CD4-positive, CD25-positive, alpha-beta regulatory T cell (primary cell): ENCODE measurements at regions not wholly inside any gene's neighbourhood (a gene's known extent, or its start where the extent isn't known, plus 50 kb on each side); places are given as distances from the start of the nearest gene placed in this dataset.
"Not testable (repeated sequence)": the region's sequence is repeated elsewhere in the genome, so short reads cannot be mapped to it uniquely, and the experiment has no call there.

Source experiments
- ATAC-seq, 2 donors: fragments of 150-1000 bp; cut with Tn5 transposase; one replicate each; pipeline ENCODE4 v1.10.0; 2021; ENCODE audit warnings: low read depth in 2 of 2, moderate number of reproducible peaks in 2 of 2, moderate library complexity in 1 of 2
- DNase-seq, 3 donors: peaks; one replicate each; pipeline versions ENCODE4 v3.0.0 to v3.0.0-alpha.2; 2012 to 2022; ENCODE audit warnings: mixed read lengths in 1 of 3
- H3K27ac ChIP-seq: one replicate; pipeline ENCODE4 v1.7.0; 2013; ENCODE audit warnings: mild to moderate bottlenecking, low read length; ENCODE audit not compliant: insufficient read depth, poor library complexity, severe bottlenecking
- H3K27me3 ChIP-seq: one replicate; pipeline ENCODE4 v1.7.0; 2013; ENCODE audit warnings: low read length; ENCODE audit not compliant: control insufficient read depth, insufficient read depth
- H3K36me3 ChIP-seq: one replicate; pipeline ENCODE4 v1.7.0; 2013; ENCODE audit warnings: mild to moderate bottlenecking, low read length, moderate library complexity; ENCODE audit not compliant: control insufficient read depth, insufficient read depth
- H3K4me1 ChIP-seq: 2 replicates; pipeline ENCODE4 v1.7.0; 2013; ENCODE audit warnings: mild to moderate bottlenecking, low read length; ENCODE audit not compliant: insufficient read depth, control insufficient read depth, poor library complexity, severe bottlenecking
- H3K4me3 ChIP-seq: one replicate; pipeline ENCODE4 v1.7.0; 2013; ENCODE audit warnings: low read depth, mild to moderate bottlenecking, low read length, moderate library complexity
- H3K9me3 ChIP-seq, 2 experiments: 1 replicate in 1 of 2; 2 replicates in 1 of 2; pipeline ENCODE4 v1.7.0; 2013; ENCODE audit warnings: low read length in 2 of 2, mild to moderate bottlenecking in 1 of 2, moderate library complexity in 1 of 2; ENCODE audit not compliant: control insufficient read depth in 2 of 2
- H3K27ac Mint-ChIP-seq, 3 donors: one replicate each; pipeline ENCODE4 v1.8.0; 2020 to 2022; ENCODE audit warnings: mild to moderate bottlenecking in 3 of 3, mixed read lengths in 3 of 3, moderate library complexity in 2 of 3
- H3K27me3 Mint-ChIP-seq: one replicate; pipeline ENCODE4 v1.8.0; 2022; ENCODE audit warnings: mild to moderate bottlenecking, mixed read lengths
- H3K36me3 Mint-ChIP-seq: one replicate; pipeline ENCODE4 v1.8.0; 2020; ENCODE audit warnings: mixed read lengths
- H3K4me1 Mint-ChIP-seq, 4 donors: one replicate each; pipeline ENCODE4 v1.8.0; 2020 to 2022; ENCODE audit warnings: mixed read lengths in 4 of 4, mild to moderate bottlenecking in 1 of 4
- H3K4me3 Mint-ChIP-seq, 4 donors: one replicate each; pipeline ENCODE4 v1.8.0; 2020 to 2022; ENCODE audit warnings: mild to moderate bottlenecking in 4 of 4, mixed read lengths in 4 of 4, moderate library complexity in 3 of 4
- H3K9me3 Mint-ChIP-seq, 7 donors: one replicate each; pipeline ENCODE4 v1.8.0; 2020 to 2022; ENCODE audit warnings: mixed read lengths in 7 of 7, mild to moderate bottlenecking in 3 of 7, moderate library complexity in 2 of 7

DNA sequence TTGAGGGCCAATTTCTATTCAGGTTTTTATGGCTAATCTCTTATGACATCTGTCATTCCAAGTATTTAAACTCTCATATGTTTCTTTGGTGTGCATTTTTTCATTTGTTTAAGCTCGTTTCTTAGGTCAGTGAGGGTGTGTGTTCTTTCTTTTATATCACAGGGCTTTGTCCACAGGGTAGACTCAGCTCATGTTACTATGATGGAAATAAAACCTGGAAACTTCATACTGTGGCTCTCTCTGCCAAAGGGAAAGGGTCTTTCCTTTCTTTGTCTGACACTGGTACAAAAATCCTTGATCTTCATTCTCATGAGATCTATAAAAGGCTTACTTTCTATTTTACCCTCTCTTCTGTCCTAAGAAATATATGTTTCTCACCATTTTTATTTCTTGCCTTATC is 129.6 kb upstream of the SP8 start:
- Histone ChIP-seq H3K27ac (no peak overlapping the region), H3K36me3 (no peaks in the 10 kb centered on the region), H3K4me1 (no peaks in the 10 kb centered on the region), H3K9me3 (no peaks in the 10 kb centered on the region), H3K27me3 (no peaks in the 10 kb centered on the region), H3K4me3 (no peak overlapping the region)
- H3K27ac Mint-ChIP-seq = no peak overlapping the region
- no peak overlapping the region for H3K4me3 Mint-ChIP-seq
- H3K27me3 Mint-ChIP-seq = peaks cover 4% of the 10 kb centered on the region
- no peaks in the 10 kb centered on the region for H3K36me3 Mint-ChIP-seq
- no peaks in the 10 kb centered on the region for H3K4me1 Mint-ChIP-seq
- no peak for DNase-seq
- ATAC-seq = no peak
- peaks cover 0 to 2% (median 0%) of the 10 kb centered on the region in 7 donors for H3K9me3 Mint-ChIP-seq

GRCh38 chr7:20917603-20918002 is 130.9 kb upstream of the SP8 start:
- H3K4me3 Mint-ChIP-seq = no peak overlapping the region
- H3K36me3 Mint-ChIP-seq = no peaks in the 10 kb centered on the region
- Histone ChIP-seq H3K9me3 (no peaks in the 10 kb centered on the region), H3K27me3 (no peaks in the 10 kb centered on the region), H3K4me3 (no peak overlapping the region), H3K36me3 (no peaks in the 10 kb centered on the region), H3K27ac (no peak overlapping the region), H3K4me1 (no peaks in the 10 kb centered on the region)
- peaks cover 3% of the 10 kb centered on the region for H3K27me3 Mint-ChIP-seq
- no peak for DNase-seq
- no peak overlapping the region for H3K27ac Mint-ChIP-seq
- no peak for ATAC-seq
- peaks cover 0 to 3% (median 0%) of the 10 kb centered on the region in 7 donors for H3K9me3 Mint-ChIP-seq
- no peaks in the 10 kb centered on the region for H3K4me1 Mint-ChIP-seq

- Mint-ChIP-seq H3K27me3 (no peaks in the 10 kb centered on the region), H3K9me3 (peaks cover 0 to 3% (median 0%) of the 10 kb centered on the region in 7 donors), H3K36me3 (no peaks in the 10 kb centered on the region), H3K4me1 (no peaks in the 10 kb centered on the region), H3K27ac (no peak overlapping the region), H3K4me3 (no peak overlapping the region)
- Histone ChIP-seq H3K9me3 (no peaks in the 10 kb centered on the region), H3K4me3 (no peak overlapping the region), H3K36me3 (no peaks in the 10 kb centered on the region), H3K27ac (no peak overlapping the region), H3K27me3 (no peaks in the 10 kb centered on the region), H3K4me1 (no peaks in the 10 kb centered on the region)
- no peak for ATAC-seq
- DNase-seq = no peak
Measured at GRCh38 chr7:20918156-20918555, 131.5 kb upstream of the SP8 start.

GRCh38 chr7:20927178-20927577 is 140.5 kb upstream of the SP8 start:
- H3K4me1 Mint-ChIP-seq, H3K4me3 ChIP-seq, ATAC-seq, H3K36me3 Mint-ChIP-seq, H3K27ac Mint-ChIP-seq, H3K4me1 ChIP-seq, DNase-seq, H3K4me3 Mint-ChIP-seq, H3K9me3 ChIP-seq, H3K27ac ChIP-seq, H3K36me3 ChIP-seq, H3K27me3 Mint-ChIP-seq, H3K27me3 ChIP-seq: not testable (repeated sequence)
- H3K9me3 Mint-ChIP-seq = peaks cover 0 to 10% (median 4%) of the 10 kb centered on the region in 7 donors

GRCh38 chr7:20927976-20928375 is 141.3 kb upstream of the SP8 start:
- H3K9me3 Mint-ChIP-seq = peaks cover 0 to 10% (median 4%) of the 10 kb centered on the region in 7 donors
- H3K27ac Mint-ChIP-seq = no peak overlapping the region
- no peak overlapping the region for H3K4me3 Mint-ChIP-seq
- ATAC-seq = no peak
- no peaks in the 10 kb centered on the region for H3K27me3 Mint-ChIP-seq
- H3K9me3 ChIP-seq = peaks cover 0 to 2% of the 10 kb centered on the region in 2 experiments
- H3K36me3 ChIP-seq = no peaks in the 10 kb centered on the region
- H3K27ac ChIP-seq = no peak overlapping the region
- H3K4me1 ChIP-seq = no peaks in the 10 kb centered on the region
- H3K36me3 Mint-ChIP-seq = no peaks in the 10 kb centered on the region
- no peak overlapping the region for H3K4me3 ChIP-seq
- DNase-seq = no peak
- no peaks in the 10 kb centered on the region for H3K27me3 ChIP-seq
- H3K4me1 Mint-ChIP-seq = no peaks in the 10 kb centered on the region

- Histone ChIP-seq H3K27ac (no peak overlapping the region), H3K4me3 (no peak overlapping the region), H3K27me3 (no peaks in the 10 kb centered on the region), H3K4me1 (no peaks in the 10 kb centered on the region), H3K9me3 (peaks cover 0 to 2% of the 10 kb centered on the region in 2 experiments), H3K36me3 (no peaks in the 10 kb centered on the region)
- Mint-ChIP-seq H3K4me1 (no peaks in the 10 kb centered on the region), H3K27ac (no peak overlapping the region), H3K9me3 (peaks cover 0 to 8% (median 4%) of the 10 kb centered on the region in 7 donors), H3K27me3 (no peaks in the 10 kb centered on the region), H3K36me3 (no peaks in the 10 kb centered on the region), H3K4me3 (no peak overlapping the region)
- no peak for DNase-seq
- ATAC-seq = no peak
Measured at GRCh38 chr7:20929199-20929598, 142.5 kb upstream of the SP8 start.

DNA sequence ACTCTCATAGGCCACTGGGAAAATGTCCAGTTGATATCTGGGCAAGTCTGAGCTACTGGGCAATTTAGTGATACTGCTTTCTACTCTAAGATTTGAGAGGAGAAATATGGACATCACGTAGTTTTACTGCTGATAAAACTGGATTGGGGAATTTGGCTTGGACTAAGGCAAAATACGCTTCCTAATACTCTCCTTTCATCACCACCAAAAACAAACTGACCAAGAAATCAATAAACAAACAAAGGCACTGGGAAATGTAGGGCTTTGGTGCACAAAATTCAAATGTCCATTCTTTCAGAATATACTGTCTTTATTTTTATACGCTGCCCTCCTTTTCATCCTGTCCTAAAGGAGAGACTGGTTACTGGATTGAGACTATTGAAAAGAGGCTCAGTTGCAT is 145.1 kb upstream of the SP8 start:
- Mint-ChIP-seq H3K27ac (no peak overlapping the region), H3K27me3 (no peaks in the 10 kb centered on the region), H3K4me3 (no peak overlapping the region), H3K36me3 (no peaks in the 10 kb centered on the region), H3K4me1 (no peaks in the 10 kb centered on the region), H3K9me3 (peaks cover 0 to 5% (median 1%) of the 10 kb centered on the region in 7 donors)
- DNase-seq = no peak
- Histone ChIP-seq H3K4me1 (no peaks in the 10 kb centered on the region), H3K36me3 (no peaks in the 10 kb centered on the region), H3K27me3 (no peaks in the 10 kb centered on the region), H3K9me3 (peaks cover 0 to 2% of the 10 kb centered on the region in 2 experiments), H3K4me3 (no peak overlapping the region), H3K27ac (no peak overlapping the region)
- no peak for ATAC-seq

DNA sequence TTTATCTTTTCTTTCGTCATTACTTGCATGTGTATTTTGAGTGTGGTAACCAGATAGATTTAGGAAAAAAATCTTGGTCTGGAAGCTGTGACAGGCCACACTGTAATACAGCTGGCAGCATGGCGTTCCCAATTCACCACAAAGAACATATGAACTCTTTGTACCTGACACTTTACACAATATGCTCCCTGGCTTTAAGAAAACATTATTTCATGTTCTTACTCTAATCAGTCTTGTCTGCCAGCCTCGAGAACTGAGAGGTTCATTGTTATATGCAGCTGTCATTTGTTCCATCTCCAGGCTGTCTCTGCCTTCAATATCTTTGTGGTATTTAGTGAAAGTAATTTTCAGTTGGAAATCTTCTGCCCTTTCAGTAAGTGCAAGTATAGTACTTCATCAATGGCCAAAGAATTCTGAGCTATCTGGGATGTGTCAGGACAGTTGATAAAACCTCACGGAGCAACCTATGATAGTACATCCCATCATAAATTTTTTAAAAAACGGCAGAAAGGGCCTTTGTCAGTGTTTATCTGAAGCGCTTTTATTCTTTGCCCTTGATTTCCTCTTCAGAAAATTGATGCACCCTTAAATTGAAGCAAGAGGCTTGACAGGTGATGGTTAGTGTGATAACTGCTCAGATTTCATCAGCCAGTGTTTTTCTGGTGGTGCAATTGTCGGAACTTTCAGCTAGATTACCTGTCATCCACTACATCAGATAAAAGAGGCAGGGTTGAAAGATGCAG is 146.3 kb upstream of the SP8 start:
- Mint-ChIP-seq H3K36me3 (no peaks in the 10 kb centered on the region), H3K4me1 (no peaks in the 10 kb centered on the region), H3K4me3 (no peak overlapping the region), H3K27ac (no peak overlapping the region), H3K27me3 (no peaks in the 10 kb centered on the region), H3K9me3 (peaks cover 0 to 4% (median 0%) of the 10 kb centered on the region in 7 donors)
- H3K27ac ChIP-seq = no peak overlapping the region
- peaks cover 0 to 2% of the 10 kb centered on the region in 2 experiments for H3K9me3 ChIP-seq
- no peaks in the 10 kb centered on the region for H3K36me3 ChIP-seq
- H3K4me1 ChIP-seq = no peaks in the 10 kb centered on the region
- ATAC-seq (no peak), DNase-seq (no peak)
- no peaks in the 10 kb centered on the region for H3K27me3 ChIP-seq
- H3K4me3 ChIP-seq = no peak overlapping the region
